ENCODE measurements at regions not wholly inside any gene's neighbourhood (a gene's known extent, or its start where the extent isn't known, plus 50 kb on each side); places are given as distances from the start of the nearest gene placed in this dataset.
"Not testable (repeated sequence)": the region's sequence is repeated elsewhere in the genome, so short reads cannot be mapped to it uniquely, and the experiment has no call there.

DNA sequence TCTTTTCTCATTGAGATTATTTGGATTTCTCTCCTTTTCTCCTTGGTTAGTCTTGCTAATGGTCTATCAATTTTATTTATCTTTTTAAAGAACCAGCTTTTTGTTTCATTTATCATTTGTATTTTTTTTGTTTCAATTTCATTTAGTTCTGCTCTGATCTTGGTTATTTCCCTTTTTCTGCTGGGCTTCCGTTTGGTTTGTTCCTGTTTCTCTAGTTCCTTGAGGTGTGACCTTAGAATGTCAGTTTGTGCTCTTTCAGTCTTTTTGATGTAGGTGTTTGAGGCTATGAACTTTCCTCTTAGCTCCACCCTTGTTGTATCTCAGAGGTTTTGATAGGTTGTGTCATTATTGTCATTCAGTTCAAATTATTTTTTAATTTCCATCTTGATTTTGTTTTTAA lies 248.5 kb upstream of the CADM2 start:
- H3K4me3 ChIP-seq (ENCODE audit: low read length in 2 of 2); H3K27ac ChIP-seq (ENCODE audit: low read depth in 1 of 2, low read length in 1 of 2); H3K27me3 ChIP-seq (ENCODE audit: control insufficient read depth in 2 of 2, insufficient read depth in 1 of 2, low read length in 1 of 2); DNase-seq (ENCODE audit: low read depth in 6 of 9, low spot score in 9 of 9); H3K9me3 ChIP-seq (ENCODE audit: control insufficient read depth in 2 of 2, insufficient read depth in 1 of 2, low read length in 1 of 2); H3K4me1 ChIP-seq (ENCODE audit: control insufficient read depth in 2 of 2, insufficient read depth in 2 of 2, low read length in 2 of 2); H3K36me3 ChIP-seq (ENCODE audit: control insufficient read depth in 2 of 2, insufficient read depth in 2 of 2, low read length in 1 of 2): not testable (repeated sequence)
- WGBS: 4% methylated on average over 1 of the region's 1 CpG

DNA sequence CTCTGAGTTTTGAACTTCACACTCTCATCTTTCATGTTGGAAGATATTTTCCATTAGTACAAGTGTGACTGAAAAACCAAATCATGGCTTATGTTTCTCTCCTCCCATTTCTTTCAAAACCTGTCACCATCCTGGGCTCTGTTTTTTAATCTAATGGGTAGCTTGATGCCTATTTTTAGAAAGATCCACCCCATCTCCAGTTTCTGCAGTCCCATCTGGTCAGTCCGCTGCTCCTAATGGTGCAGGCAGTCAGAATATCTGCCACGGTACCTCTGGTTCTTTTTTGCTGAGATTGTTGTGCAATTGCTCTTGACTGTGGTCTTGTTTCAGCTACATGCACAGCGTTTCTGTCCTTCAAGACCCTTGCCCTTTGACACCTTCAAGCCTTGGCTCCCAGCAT lies 240.9 kb upstream of the CADM2 start:
- WGBS: 90% methylated on average over 3 of the region's 3 CpGs
- no peak overlapping the region for H3K4me3 ChIP-seq (ENCODE audit: low read length in 2 of 2)
- DNase-seq (ENCODE audit: low read depth in 6 of 9, low spot score in 9 of 9): no peak
- no peaks in the 10 kb centered on the region for H3K4me1 ChIP-seq (ENCODE audit: control insufficient read depth in 2 of 2, insufficient read depth in 2 of 2, low read length in 2 of 2)
- no peaks in the 10 kb centered on the region for H3K27me3 ChIP-seq (ENCODE audit: control insufficient read depth in 2 of 2, insufficient read depth in 1 of 2, low read length in 1 of 2)
- H3K27ac ChIP-seq (ENCODE audit: low read depth in 1 of 2, low read length in 1 of 2): no peak overlapping the region
- no peaks in the 10 kb centered on the region for H3K36me3 ChIP-seq (ENCODE audit: control insufficient read depth in 2 of 2, insufficient read depth in 2 of 2, low read length in 1 of 2)
- no peaks in the 10 kb centered on the region for H3K9me3 ChIP-seq (ENCODE audit: control insufficient read depth in 2 of 2, insufficient read depth in 1 of 2, low read length in 1 of 2)

DNA sequence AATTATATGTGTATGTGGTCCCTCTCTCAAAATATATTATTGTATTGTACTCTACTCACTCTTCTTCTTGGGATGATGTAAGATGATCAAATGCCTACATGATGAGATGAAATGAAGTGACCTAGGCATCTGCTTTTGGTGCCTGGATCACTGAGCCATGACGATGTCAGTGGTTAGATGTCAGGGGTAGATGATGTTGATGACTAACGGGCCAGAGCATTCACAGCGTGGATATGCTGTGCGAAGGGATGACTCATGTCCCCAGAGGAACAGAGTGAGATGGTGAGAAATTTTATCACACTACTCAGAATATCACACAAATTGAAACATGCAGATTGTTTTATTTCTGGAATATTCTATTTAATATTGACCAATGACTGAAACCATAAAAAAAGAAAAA lies 233.9 kb upstream of the CADM2 start:
- no peaks in the 10 kb centered on the region for H3K27me3 ChIP-seq (ENCODE audit: control insufficient read depth in 2 of 2, insufficient read depth in 1 of 2, low read length in 1 of 2)
- H3K4me3 ChIP-seq (ENCODE audit: low read length in 2 of 2): no peak overlapping the region
- H3K27ac ChIP-seq (ENCODE audit: low read depth in 1 of 2, low read length in 1 of 2): no peak overlapping the region
- no peaks in the 10 kb centered on the region for H3K36me3 ChIP-seq (ENCODE audit: control insufficient read depth in 2 of 2, insufficient read depth in 2 of 2, low read length in 1 of 2)
- no peaks in the 10 kb centered on the region for H3K9me3 ChIP-seq (ENCODE audit: control insufficient read depth in 2 of 2, insufficient read depth in 1 of 2, low read length in 1 of 2)
- WGBS: 96% methylated on average over 4 of the region's 4 CpGs
- no peaks in the 10 kb centered on the region for H3K4me1 ChIP-seq (ENCODE audit: control insufficient read depth in 2 of 2, insufficient read depth in 2 of 2, low read length in 2 of 2)
- DNase-seq (ENCODE audit: low read depth in 6 of 9, low spot score in 9 of 9): no peak

DNA sequence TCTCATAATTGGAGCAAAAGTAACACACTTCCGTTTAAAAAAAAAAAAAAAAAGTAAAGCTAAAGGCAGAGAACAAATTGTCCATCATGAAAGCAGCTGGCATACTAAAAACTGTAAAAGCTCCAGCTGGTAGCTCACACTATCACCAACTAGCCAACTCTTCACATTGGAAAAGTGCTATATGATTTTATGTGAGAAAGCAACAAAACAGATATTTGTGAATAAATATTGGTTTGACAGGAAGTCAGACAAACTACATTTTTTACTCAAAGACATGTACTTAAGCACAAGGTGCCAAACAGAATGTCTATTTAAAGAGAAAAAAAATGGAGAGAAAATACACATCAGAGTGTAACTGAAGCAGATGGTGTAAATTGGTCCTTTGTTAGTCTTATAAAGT lies 231.2 kb upstream of the CADM2 start:
- H3K4me1 ChIP-seq (ENCODE audit: control insufficient read depth in 2 of 2, insufficient read depth in 2 of 2, low read length in 2 of 2): no peaks in the 10 kb centered on the region
- H3K4me3 ChIP-seq (ENCODE audit: low read length in 2 of 2): no peak overlapping the region
- DNase-seq (ENCODE audit: low read depth in 6 of 9, low spot score in 9 of 9): no peak
- no peaks in the 10 kb centered on the region for H3K36me3 ChIP-seq (ENCODE audit: control insufficient read depth in 2 of 2, insufficient read depth in 2 of 2, low read length in 1 of 2)
- no peak overlapping the region for H3K27ac ChIP-seq (ENCODE audit: low read depth in 1 of 2, low read length in 1 of 2)
- H3K27me3 ChIP-seq (ENCODE audit: control insufficient read depth in 2 of 2, insufficient read depth in 1 of 2, low read length in 1 of 2): no peaks in the 10 kb centered on the region
- 77% methylated on average over 1 of the region's 1 CpG for WGBS
- H3K9me3 ChIP-seq (ENCODE audit: control insufficient read depth in 2 of 2, insufficient read depth in 1 of 2, low read length in 1 of 2): no peaks in the 10 kb centered on the region

DNA sequence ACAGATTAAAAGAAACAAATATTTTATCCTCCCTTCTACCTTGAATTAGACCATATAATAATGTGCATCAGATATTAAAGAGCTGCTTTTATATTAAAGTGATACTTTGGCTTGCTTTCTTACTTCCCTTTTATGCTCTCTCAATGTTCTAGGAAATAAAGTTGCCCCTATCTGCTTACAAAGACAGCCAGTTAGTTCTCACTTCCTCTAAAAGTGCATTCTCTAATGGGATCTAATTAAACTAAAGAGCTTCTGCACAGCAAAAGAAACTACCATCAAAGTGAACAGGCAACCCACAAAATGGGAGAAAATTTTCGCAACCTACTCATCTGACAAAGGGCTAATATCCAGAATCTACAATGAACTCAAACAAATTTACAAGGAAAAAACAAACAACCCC lies 224.1 kb upstream of the CADM2 start:
- DNase-seq (ENCODE audit: low read depth in 6 of 9, low spot score in 9 of 9); H3K36me3 ChIP-seq (ENCODE audit: control insufficient read depth in 2 of 2, insufficient read depth in 2 of 2, low read length in 1 of 2); H3K4me3 ChIP-seq (ENCODE audit: low read length in 2 of 2); H3K9me3 ChIP-seq (ENCODE audit: control insufficient read depth in 2 of 2, insufficient read depth in 1 of 2, low read length in 1 of 2); H3K4me1 ChIP-seq (ENCODE audit: control insufficient read depth in 2 of 2, insufficient read depth in 2 of 2, low read length in 2 of 2); H3K27me3 ChIP-seq (ENCODE audit: control insufficient read depth in 2 of 2, insufficient read depth in 1 of 2, low read length in 1 of 2); H3K27ac ChIP-seq (ENCODE audit: low read depth in 1 of 2, low read length in 1 of 2): not testable (repeated sequence)
- no CpG with 5 or more reads among the region's 1 CpG for WGBS

DNA sequence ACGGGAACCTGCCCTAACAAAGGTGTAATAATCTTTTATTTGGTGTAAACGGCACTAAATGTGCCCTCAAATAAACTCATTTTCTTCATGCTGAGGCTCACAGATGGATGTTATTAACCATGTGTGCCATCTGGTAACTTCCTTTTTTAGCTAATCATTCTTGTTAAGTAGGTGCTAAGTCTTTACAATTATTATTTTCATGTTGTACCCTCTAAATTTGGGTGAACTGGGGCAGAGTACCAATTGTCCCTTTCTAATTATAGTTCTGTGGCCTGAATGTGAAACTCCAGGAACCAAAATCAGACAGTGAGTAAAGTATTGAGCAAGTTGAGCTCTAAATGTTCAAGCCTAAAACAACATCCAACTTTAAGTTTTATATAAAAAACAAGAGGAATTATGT lies 220.7 kb upstream of the CADM2 start:
- Histone ChIP-seq H3K4me1 (ENCODE audit: control insufficient read depth in 2 of 2, insufficient read depth in 2 of 2, low read length in 2 of 2) (no peaks in the 10 kb centered on the region), H3K36me3 (ENCODE audit: control insufficient read depth in 2 of 2, insufficient read depth in 2 of 2, low read length in 1 of 2) (no peaks in the 10 kb centered on the region), H3K4me3 (ENCODE audit: low read length in 2 of 2) (no peak overlapping the region), H3K9me3 (ENCODE audit: control insufficient read depth in 2 of 2, insufficient read depth in 1 of 2, low read length in 1 of 2) (no peaks in the 10 kb centered on the region), H3K27ac (ENCODE audit: low read depth in 1 of 2, low read length in 1 of 2) (no peak overlapping the region), H3K27me3 (ENCODE audit: control insufficient read depth in 2 of 2, insufficient read depth in 1 of 2, low read length in 1 of 2) (no peaks in the 10 kb centered on the region)
- WGBS: 54% methylated on average over 2 of the region's 2 CpGs
- DNase-seq (ENCODE audit: low read depth in 6 of 9, low spot score in 9 of 9): no peak

DNA sequence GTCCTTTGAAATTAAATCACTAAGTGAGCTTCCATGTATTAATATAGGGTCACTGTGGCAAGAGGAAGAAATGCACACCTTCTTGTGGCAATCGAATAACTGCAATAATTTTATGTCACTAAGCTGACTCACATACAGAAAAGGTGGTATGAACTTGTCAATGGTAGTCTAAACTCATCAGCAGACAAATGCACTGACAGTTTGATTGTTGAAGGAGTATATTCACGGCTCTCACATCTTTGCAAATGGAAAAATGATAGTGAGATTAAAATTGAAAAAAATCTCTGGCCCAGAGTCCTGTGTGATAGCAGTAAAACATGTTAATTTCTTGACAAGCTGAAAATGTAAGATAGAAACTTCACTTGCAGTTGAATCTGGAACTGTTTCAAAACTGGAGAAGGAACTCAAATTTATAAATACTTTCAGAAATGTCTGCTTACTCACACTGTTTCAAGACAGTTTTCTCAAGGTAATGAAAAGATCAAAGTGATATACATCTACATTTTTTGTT lies 215.8 kb upstream of the CADM2 start:
- Histone ChIP-seq H3K9me3 (ENCODE audit: control insufficient read depth in 2 of 2, insufficient read depth in 1 of 2, low read length in 1 of 2) (no peaks in the 10 kb centered on the region), H3K4me3 (ENCODE audit: low read length in 2 of 2) (no peak overlapping the region), H3K27me3 (ENCODE audit: control insufficient read depth in 2 of 2, insufficient read depth in 1 of 2, low read length in 1 of 2) (no peaks in the 10 kb centered on the region), H3K27ac (ENCODE audit: low read depth in 1 of 2, low read length in 1 of 2) (no peak overlapping the region), H3K36me3 (ENCODE audit: control insufficient read depth in 2 of 2, insufficient read depth in 2 of 2, low read length in 1 of 2) (no peaks in the 10 kb centered on the region), H3K4me1 (ENCODE audit: control insufficient read depth in 2 of 2, insufficient read depth in 2 of 2, low read length in 2 of 2) (no peaks in the 10 kb centered on the region)
- WGBS: 78% methylated on average over 2 of the region's 2 CpGs
- no peak for DNase-seq (ENCODE audit: low read depth in 6 of 9, low spot score in 9 of 9)

DNA sequence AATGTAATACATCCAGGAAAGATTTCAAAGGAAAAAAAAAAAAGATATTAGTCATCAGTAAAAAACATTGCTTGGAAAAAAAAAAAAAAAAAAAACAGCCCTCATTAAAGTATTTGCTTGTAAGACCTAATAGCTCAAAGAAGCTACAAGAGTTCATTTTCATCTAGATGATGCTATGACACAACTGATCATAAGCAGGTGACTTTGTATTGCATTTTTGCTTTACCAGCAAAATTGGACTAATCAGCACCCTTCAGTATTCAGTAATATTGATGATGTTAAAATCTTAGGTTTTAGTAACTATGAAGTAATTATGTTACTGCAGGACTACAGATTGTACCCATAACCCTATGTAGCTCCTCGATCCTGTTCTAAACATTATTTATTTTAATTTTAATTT lies 214.7 kb upstream of the CADM2 start:
- no peak overlapping the region for H3K4me3 ChIP-seq (ENCODE audit: low read length in 2 of 2)
- H3K27ac ChIP-seq (ENCODE audit: low read depth in 1 of 2, low read length in 1 of 2): no peak overlapping the region
- H3K9me3 ChIP-seq (ENCODE audit: control insufficient read depth in 2 of 2, insufficient read depth in 1 of 2, low read length in 1 of 2): no peaks in the 10 kb centered on the region
- no peak for DNase-seq (ENCODE audit: low read depth in 6 of 9, low spot score in 9 of 9)
- H3K4me1 ChIP-seq (ENCODE audit: control insufficient read depth in 2 of 2, insufficient read depth in 2 of 2, low read length in 2 of 2): no peaks in the 10 kb centered on the region
- H3K27me3 ChIP-seq (ENCODE audit: control insufficient read depth in 2 of 2, insufficient read depth in 1 of 2, low read length in 1 of 2): no peaks in the 10 kb centered on the region
- H3K36me3 ChIP-seq (ENCODE audit: control insufficient read depth in 2 of 2, insufficient read depth in 2 of 2, low read length in 1 of 2): no peaks in the 10 kb centered on the region
- 92% methylated on average over 1 of the region's 1 CpG for WGBS

DNA sequence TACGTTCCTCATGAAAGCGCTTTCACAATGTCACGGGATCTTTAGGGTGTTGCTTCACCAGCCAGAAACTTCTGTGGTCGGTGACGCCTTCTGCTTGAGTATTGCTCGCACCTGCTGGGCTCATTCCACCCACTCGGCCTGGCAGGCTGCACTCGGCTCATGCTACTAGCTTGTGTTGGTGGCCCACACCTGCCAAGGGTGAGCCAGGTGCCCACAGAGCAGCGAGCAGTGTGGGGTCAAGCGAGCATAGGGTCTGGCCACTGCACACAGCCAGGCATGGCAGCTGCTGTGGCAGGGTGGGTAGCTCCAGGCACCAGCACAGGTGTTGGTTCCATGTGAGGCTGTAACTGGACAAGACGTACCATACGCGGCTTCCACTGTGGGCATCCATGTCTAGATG lies 202.9 kb upstream of the CADM2 start:
- no peak for DNase-seq (ENCODE audit: low read depth in 6 of 9, low spot score in 9 of 9)
- no peak overlapping the region for H3K27ac ChIP-seq (ENCODE audit: low read depth in 1 of 2, low read length in 1 of 2)
- H3K9me3 ChIP-seq (ENCODE audit: control insufficient read depth in 2 of 2, insufficient read depth in 1 of 2, low read length in 1 of 2): peaks cover 5 to 28% of the 10 kb centered on the region in 2 donors
- no peaks in the 10 kb centered on the region for H3K4me1 ChIP-seq (ENCODE audit: control insufficient read depth in 2 of 2, insufficient read depth in 2 of 2, low read length in 2 of 2)
- no peaks in the 10 kb centered on the region for H3K27me3 ChIP-seq (ENCODE audit: control insufficient read depth in 2 of 2, insufficient read depth in 1 of 2, low read length in 1 of 2)
- 95% methylated on average over 13 of the region's 13 CpGs for WGBS
- H3K36me3 ChIP-seq (ENCODE audit: control insufficient read depth in 2 of 2, insufficient read depth in 2 of 2, low read length in 1 of 2): no peaks in the 10 kb centered on the region
- no peak overlapping the region for H3K4me3 ChIP-seq (ENCODE audit: low read length in 2 of 2)

DNA sequence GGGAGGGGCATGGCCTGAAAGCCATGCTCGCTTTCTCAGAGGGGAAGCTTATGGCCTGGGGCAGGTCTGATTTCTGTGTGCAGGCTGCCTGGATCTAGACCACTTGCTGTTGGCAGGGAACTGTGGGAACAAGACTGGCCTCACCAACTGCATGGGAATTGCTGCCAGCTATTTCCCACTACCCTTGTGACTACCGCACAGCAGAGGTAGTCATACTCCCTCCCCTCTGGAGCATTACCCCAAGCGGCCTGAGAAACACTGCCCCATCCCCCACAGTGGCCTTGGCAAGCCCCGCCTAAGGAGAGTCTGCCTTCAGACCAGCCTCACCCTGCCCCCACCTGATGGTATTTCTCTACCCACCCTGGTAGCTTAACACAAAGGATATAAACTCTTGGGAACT lies 199.4 kb upstream of the CADM2 start:
- H3K27ac ChIP-seq (ENCODE audit: low read depth in 1 of 2, low read length in 1 of 2): no peak overlapping the region
- peaks cover 5 to 38% of the 10 kb centered on the region in 2 donors for H3K9me3 ChIP-seq (ENCODE audit: control insufficient read depth in 2 of 2, insufficient read depth in 1 of 2, low read length in 1 of 2)
- H3K36me3 ChIP-seq (ENCODE audit: control insufficient read depth in 2 of 2, insufficient read depth in 2 of 2, low read length in 1 of 2): no peaks in the 10 kb centered on the region
- no peaks in the 10 kb centered on the region for H3K27me3 ChIP-seq (ENCODE audit: control insufficient read depth in 2 of 2, insufficient read depth in 1 of 2, low read length in 1 of 2)
- WGBS: 95% methylated on average over 4 of the region's 4 CpGs
- no peaks in the 10 kb centered on the region for H3K4me1 ChIP-seq (ENCODE audit: control insufficient read depth in 2 of 2, insufficient read depth in 2 of 2, low read length in 2 of 2)
- no peak for DNase-seq (ENCODE audit: low read depth in 6 of 9, low spot score in 9 of 9)
- H3K4me3 ChIP-seq (ENCODE audit: low read length in 2 of 2): no peak overlapping the region
